GM12892 (cell line): ENCODE measurements at regions not wholly inside any gene's neighbourhood (a gene's known extent, or its start where the extent isn't known, plus 50 kb on each side); places are given as distances from the start of the nearest gene placed in this dataset.

ENCODE experiments used
- POLR2A ChIP-seq: IDR thresholded peaks from 2 replicates; pipeline ENCODE4 v1.6.1; 2011; ENCODE audit warnings: low read depth, low read length, control low read depth
- POLR2AphosphoS5 ChIP-seq: IDR thresholded peaks from 2 replicates; pipeline ENCODE4 v1.6.1; 2011; ENCODE audit warnings: low read depth, low read length, control low read depth

DNA sequence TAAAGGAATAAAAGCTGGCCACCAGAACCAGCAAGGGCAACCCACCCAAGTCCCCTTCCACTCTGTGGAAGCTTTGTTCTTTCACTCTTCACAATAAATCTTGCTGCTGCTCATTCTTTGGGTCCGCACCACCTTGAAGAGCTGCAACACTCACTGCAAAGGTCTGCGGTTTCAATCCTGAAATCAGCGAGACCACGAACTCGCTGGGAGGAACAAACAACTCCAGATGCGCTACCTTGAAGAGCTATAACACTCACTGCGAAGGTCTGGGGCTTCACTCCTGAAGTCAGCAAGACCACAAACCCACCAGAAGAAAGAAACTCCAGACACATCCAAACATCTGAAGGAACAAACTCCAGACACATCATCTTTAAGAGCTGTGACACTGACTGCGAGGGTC is 365.2 kb upstream of the LUZP2 start:
- no peak for TF ChIP-seq POLR2A
- no peak for TF ChIP-seq POLR2AphosphoS5
